Panc1 (cell line): ENCODE measurements at regions not wholly inside any gene's neighbourhood (a gene's known extent, or its start where the extent isn't known, plus 50 kb on each side); places are given as distances from the start of the nearest gene placed in this dataset.

ENCODE experiments used
- CTCF ChIP-seq: fragments of 450-650 bp; IDR thresholded peaks from 2 replicates; pipeline ENCODE4 v1.5.1; 2017; ENCODE audit warnings: mild to moderate bottlenecking
- POLR2AphosphoS5 ChIP-seq: IDR thresholded peaks from 2 replicates; pipeline ENCODE4 v1.6.1; 2012; ENCODE audit warnings: mild to moderate bottlenecking, low read depth, low read length, moderate library complexity
- REST ChIP-seq, 2 experiments: IDR thresholded peaks; 2 replicates each; pipeline ENCODE4 v1.6.1; 2011 to 2012; ENCODE audit warnings: low read depth in 2 of 2, control low read depth in 1 of 2, low read length in 1 of 2, mild to moderate bottlenecking in 1 of 2, moderate library complexity in 1 of 2; ENCODE audit not compliant: insufficient read depth in 1 of 2
- SIN3A ChIP-seq: IDR thresholded peaks from 2 replicates; pipeline ENCODE4 v1.6.1; 2012; ENCODE audit warnings: low read depth, mild to moderate bottlenecking, low read length, moderate library complexity, borderline replicate concordance; ENCODE audit not compliant: insufficient read depth

GRCh38 chr2:48180557-48180956, 133.9 kb upstream of the FOXN2 start:
- TF ChIP-seq POLR2AphosphoS5 (no peak), CTCF (no peak), SIN3A (no peak), REST (IDR thresholded peaks at IDR 0.05; ENCODE audit: insufficient read depth in 1 of 2, low read depth in 2 of 2, low read length in 1 of 2) (no peak)
